Hematopoietic multipotent progenitor cell treated with erythropoietin and hydrocortisone succinate and interleukin-3 and kit ligand, for 15 days (in vitro differentiated cells): ENCODE measurements at regions not wholly inside any gene's neighbourhood (a gene's known extent, or its start where the extent isn't known, plus 50 kb on each side); places are given as distances from the start of the nearest gene placed in this dataset.
"Not testable (repeated sequence)": the region's sequence is repeated elsewhere in the genome, so short reads cannot be mapped to it uniquely, and the experiment has no call there.

Experiments
- DNase-seq: peaks from one replicate; pipeline ENCODE4 v3.0.0-alpha.2; 2015; ENCODE audit warnings: low spot score

DNA sequence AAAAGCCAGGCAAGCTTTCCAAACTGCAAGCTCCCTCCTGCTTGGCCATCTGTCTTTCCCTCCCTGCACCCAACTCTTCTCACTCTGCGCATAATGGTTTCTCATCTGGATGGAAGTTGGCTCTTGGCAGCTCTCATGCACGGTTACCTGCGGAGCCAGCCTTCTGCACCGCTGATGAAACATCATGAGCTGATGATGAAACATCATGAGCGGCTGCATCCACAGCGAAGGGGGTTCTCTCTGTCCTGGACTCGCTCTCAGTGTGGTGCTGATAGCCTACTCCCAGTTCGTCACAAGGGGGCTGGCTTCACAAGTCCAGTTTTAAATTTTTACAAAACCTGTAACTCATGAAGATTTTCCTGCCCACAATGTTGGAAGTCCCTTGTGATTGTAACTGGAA is 457.5 kb downstream of the ACTR3B start:
- no peak for DNase-seq

DNA sequence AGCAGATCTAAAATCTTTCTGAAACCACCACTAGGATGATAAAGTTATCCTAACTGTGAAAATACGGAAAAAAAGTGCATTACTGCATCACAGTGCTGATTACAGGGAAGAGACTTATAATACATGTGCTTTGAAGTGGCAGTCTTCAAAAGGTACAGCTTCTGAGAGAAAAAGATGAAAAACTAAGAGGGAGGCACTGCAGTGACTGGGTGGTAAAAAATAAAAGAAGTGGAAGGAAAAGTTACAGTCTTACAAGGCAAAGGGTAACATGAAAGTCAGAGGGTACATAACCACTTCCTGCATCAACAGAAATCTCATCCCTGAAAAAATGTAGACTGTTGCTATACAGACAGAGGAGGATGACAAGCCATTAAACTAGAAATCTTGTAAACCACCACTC is 465.3 kb downstream of the ACTR3B start:
- no peak for DNase-seq

DNA sequence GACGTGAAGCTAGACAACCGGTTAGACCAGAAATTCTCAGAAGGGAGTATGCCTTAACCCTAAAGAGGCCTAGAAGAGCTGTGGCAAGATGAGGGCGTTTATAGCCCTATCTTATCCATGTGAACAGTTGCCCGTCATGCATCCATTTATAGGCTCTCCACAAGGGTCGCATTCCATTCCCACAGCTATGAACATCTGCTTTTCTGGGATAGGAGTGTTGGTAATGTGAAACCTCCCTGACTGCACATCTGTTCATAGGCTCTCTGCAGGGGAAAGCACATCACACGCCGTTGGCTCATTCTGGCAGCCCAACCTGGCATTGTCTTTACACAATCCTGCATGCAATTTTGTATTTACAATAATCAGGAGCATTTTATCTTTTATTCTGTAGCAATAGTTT is 485.6 kb downstream of the ACTR3B start:
- DNase-seq = not testable (repeated sequence)

DNA sequence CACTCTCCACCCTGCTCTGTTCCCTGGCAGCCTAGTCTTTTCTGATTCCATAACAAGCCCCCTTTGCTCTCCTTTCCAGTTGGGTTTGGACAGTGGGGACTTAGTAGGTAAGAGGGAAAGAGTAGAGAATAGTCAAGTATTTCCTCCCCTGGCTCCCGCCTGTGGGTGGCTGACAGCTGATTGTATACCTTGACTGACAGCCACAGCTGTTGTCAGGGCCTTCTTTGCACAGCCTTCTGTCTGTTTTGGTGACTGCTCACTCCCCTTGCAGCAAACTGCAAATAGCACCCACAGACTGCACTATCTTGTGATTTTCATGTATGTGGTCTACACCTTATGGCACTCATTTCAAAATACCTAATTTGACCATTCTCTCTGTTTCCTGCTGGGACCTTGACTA is 486.3 kb downstream of the ACTR3B start:
- no peak for DNase-seq

DNA sequence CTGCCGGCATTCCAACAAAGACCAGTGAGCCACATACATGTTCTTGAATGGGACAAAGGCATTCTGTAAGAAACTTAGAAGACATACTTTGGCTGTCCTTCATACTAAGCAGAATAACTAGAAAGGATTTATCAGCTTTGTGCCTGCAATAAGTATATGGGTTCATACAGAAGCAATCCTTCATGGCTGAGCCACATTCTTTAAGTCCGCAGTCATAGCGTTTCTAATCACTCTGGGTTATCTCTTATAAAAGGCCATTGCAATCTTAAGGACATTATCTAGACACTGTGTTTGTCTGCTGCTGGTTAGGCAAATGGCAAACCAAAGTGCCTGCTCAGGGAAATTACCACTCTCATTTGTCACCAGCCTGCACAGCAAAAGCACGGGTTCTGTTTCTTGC is 488.4 kb downstream of the ACTR3B start:
- no peak for DNase-seq

DNA sequence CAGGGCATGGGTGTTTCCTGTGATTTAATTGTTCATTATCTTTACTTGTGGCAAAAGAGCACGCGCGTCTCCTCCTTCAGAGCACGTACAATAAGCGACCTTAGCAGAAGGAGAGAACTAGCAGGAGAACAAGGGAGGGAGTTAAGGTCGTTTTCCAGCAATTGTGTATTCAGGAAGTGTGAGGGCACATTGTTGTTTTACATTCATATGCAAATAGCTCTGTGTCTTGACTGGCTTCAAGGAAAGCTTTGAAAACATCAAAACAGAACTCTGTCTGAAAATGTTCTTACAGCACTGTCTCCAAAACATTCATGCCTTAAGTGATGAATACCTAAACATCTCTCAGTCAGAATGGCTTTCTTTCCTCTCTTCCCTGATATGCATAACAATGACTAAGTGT is 499.1 kb downstream of the ACTR3B start:
- no peak for DNase-seq

DNA sequence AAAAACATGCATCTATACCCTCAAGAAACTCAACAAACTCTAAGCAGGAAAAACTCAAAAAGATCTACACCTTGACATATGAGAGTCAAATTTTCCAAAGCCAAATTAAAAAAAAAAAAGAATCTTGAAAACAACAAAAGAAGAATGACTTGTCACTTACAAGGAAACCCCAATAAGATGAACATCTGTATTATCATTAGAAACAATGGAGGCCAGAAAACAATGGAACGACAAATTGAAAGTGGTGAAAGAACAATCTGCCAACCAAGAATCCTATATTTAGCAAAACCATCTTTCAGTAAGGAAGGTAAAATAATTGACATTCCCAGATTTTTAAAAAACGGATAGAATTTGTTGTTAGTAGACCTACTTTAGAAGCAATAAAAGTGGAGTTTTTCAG is 516.8 kb downstream of the ACTR3B start:
- no peak for DNase-seq

DNA sequence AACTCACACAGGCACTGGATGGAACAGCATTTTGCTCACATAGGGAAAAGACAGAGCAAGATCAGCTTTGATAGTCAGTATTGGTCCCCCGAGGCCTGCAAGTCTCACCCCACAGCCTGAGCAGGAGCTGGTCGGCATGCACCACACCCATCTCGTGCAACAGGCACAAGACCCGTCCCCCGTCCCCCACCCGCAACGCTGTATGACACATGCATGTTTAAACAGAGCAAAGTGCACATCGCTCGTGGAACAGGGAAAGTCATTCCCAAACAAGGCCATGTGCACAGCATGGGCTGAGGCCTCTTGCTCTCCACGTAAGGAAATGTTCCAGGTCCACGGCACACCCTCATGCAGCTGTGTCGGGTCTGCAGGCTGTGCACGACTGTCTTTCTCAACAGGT is 527.2 kb downstream of the ACTR3B start:
- no peak for DNase-seq

DNA sequence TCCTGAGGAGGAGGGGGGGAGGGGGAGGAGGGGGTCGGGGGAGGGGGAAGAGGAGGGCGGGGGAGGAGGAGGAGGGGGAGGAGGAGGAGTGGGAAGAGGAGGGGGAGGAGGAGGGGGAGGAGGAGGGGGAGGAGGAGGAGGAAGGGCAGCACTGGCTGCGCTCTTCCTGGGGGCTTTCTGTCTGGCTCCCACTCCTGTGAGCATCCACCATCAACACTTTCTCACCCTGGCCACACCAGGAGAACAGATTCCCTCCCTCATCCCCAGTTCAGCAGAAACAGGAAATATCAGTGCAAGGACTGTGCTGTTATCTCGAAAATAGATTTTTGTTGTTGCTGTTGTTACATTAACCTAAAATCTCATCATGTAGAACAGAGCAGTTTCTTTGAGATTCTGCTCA is 530.5 kb downstream of the ACTR3B start:
- no peak for DNase-seq

DNA sequence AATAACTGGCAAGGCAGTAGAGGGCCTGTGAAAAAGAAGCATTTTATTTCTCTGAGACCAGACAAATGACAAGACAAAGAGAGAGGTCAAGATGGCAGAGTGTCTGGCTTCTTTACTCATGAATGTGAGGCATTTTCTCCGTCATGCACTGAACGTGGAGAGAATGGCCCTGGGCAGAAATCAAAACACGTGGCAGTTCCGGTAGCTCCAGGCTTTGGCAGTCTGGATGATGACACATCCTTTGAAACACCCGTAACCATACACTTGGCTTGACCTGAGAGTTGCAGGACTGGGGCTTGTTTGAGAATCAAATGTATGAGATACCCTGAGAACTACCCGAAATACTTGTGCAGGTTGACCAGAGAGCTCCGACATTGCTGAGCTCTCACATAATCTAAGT is 537.6 kb downstream of the ACTR3B start:
- no peak for DNase-seq

DNA sequence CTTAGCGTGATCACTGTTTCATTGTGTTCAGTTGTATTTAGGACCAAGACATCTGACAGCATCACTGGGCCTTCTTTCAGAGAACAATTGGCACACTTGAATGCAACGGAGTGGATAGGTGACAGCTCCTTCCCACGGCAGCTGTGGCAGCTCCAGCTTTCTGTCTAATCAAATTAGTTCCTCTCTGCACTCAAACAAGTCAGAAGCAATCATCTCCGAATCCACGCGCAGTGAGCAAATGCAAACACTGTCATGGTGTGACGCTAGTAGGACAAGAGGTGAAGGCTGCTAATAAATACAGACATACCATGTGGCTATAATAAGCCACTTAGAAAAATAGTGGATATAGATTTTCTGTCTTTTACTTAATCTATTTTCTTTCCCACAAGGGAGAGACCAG is 542.4 kb downstream of the ACTR3B start:
- DNase-seq = no peak

DNA sequence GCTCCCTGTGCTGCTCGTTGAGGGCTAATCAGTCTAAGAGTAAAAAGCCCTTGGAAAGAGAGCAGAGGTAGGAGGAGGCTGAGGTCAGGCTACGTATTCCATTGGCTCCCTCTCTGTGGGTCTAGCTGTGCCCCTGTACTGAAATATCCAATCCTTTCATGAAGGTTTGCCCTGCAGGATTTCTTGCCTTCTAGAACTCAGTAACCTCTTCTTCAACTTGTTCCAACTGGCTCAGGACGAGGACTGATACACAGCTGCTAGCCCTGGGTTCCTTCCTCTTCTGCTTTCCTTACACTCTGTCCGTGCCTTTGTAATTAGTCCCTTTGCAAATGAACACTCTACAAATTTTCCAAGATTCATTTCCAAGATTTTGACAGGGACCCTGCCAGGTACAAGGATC is 560.5 kb downstream of the ACTR3B start:
- DNase-seq = no peak

DNA sequence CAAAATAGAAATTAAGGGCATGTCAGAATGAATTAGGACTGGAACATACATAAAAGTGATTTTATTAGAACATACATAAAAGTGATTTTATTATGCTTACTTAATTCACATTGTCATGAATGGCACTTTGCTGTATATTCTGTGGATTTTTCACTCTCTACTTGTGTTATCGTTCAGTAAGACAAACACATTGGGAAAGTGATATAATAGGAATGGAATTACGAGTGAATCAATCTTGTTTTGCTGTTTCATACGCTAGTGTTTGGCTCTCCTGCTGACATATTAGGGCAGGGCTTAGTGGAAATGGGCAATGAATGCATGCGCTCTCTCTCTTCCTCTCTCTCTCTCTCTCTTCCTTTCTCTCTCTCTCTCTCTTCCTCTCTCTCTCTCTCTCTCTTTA is 561.1 kb downstream of the ACTR3B start:
- no peak for DNase-seq

DNA sequence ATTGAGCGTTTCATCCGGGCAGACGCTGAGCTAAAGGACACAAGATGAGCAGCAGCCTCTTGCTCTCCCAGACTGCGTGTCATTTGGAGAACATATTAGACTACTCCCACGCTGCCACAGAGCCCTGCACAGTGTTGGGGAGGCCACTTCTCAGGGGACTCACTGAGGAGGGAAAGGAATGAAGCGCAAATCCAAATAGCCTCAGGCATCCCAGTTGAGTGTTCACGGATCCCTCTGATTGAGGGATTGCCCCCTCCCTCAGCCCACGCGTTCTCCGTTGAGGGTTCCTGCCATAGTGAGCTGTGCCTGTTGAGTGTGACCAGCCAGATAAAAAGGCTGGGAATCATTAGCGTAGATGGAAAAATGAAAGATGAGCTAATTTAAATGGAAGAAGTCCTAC is 563.4 kb downstream of the ACTR3B start:
- DNase-seq = no peak

DNA sequence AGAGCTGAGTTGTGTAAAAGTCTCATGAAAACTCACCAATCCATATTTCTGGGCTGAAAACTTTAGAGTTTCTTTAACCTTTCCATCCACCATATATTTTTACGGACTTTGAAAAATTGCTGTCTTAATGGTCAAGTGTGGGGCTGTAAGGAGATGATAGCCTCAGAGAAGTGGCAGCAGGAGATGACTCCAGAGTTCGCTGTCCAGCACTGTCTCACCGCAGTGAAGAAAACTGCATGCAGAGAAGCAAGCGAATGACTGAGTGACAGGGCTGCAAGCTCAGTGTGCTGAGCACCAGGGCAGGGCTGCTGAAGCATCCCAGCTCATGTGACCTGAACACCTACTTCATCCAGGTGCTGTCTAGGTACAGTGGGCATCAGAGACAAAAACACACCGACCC is 564.5 kb downstream of the ACTR3B start:
- DNase-seq = no peak

DNA sequence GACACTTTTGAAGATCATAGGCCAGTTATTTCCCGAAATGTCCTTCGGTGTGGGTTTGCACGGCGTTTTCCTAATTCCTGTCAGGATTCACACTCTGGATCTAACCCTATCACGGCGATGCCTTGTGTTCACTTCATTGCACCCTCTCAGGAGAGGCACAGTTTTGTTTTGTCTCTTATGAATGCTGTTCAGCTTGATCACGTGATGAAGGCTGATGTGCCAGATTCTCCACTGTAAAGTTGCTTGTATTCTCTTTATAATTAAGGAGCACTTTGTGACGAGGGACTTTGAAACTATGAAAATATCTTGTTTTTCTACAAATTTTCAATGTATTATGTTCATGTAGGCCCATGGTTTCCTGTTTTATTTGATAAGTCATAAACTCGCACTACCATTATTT is 568.1 kb downstream of the ACTR3B start:
- DNase-seq = no peak

DNA sequence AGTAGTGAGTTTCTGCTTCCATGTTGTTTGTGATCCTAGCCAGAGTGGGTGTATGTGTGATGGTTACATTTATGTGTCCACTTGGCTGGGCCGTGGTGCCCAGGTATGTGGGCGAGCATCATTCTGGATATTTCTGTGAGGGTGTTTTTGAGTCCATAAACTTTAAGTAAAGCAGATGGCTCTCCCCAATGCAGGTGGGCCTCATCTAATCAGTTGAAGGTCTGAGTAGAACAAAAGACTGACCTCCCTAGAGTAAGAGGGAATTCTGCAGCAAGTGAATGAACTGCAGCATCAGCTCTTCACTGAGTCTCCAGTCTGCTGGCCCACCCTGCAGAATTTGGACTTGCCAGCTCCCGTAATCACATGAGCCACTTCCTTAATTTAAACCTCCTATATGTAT is 571.9 kb downstream of the ACTR3B start:
- DNase-seq = no peak

DNA sequence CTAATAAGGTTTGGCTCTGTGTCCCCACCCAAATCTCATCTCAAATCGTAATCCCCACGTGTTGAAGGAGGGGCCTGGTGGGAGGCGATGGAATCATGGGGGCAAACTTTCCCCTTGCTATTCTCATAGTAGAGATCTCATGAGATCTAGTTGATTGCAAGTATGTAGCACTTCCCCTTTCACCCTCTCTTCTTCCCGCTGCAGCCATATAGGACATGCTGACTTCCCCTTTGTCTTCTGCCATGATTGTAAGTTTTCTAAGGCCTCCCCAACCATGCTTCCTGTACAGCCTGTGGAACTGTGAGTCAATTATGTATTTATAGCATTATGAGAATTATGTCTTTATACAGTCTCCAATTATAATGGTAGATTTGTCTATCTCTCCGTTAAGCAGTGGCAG is 594.5 kb downstream of the ACTR3B start:
- DNase-seq = no peak

DNA sequence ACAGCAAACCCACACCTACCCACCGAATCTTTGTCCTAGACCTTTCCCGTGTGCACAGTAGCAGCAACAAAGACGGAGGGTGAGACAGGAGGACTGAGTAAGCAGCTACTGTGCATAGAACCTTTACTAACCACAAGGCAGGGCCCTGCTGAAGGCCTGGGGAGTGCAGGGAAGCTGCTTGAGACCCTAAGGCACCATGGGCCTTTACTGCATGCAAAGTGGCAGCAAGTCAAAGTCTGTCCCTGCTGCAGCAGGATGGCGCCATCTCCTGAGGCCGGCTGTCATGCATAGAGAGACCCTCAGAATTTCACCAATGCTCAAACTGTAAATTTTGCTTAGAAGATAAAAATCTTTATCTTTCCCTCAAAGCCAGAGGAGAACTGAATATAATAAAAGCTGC is 610.5 kb downstream of the ACTR3B start:
- DNase-seq = no peak

DNA sequence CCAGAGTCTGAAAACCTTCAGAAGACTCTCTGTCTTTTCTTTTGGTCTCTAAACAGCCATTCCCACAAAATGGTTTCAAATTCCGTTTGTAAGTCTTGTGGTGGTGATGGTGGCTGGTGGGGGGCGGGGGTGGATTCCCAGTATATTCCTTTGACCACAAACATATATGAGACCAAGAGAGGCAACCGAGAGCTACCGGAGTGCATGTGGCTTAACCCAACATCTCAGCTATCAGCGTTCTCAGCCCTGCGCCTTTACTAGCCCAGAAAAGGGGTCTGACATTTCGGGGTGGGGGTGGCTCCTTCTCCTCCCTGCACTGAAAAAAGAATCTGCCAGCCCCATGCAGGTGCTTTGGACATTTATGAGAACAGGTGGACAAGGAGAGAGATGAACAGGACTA is 621.1 kb downstream of the ACTR3B start:
- no peak for DNase-seq

DNA sequence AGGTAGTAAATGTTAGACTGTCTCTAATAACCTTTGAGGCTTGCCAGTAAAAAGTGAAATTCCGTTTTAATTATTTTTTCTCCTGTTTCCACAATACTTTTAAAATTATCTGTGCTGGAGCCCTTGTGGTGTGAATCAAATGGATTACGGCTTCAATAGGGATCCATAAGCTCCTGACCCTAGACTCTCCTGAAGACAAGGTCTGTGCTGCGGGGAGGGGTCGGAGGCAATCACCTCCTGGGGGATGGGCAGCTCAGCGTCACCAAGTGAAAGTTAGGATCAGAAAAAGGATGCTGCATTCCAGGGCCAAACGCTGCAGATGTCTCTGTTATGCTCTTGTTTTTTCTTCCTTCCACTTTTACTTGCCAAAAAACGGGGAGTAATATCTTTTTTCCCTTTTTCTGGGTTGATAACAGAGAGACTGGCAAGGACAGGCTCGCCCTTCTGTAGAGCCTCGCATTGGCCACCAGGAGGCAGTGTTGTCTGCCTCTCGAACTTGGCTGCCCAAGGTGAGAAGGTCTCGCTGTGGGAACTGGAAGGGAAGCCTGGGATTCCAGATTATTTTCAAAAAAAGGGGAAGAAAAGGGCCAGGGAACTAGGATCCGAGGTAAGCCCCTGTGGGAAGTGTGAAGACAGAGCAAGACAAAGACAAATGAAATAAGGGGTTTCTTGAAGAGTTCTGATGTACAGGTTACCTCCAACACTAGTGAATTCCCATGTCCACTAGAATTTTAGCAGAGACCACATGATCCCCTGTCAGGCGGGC is 621.9 kb downstream of the ACTR3B start:
- peak; percentile 3 for DNase-seq

DNA sequence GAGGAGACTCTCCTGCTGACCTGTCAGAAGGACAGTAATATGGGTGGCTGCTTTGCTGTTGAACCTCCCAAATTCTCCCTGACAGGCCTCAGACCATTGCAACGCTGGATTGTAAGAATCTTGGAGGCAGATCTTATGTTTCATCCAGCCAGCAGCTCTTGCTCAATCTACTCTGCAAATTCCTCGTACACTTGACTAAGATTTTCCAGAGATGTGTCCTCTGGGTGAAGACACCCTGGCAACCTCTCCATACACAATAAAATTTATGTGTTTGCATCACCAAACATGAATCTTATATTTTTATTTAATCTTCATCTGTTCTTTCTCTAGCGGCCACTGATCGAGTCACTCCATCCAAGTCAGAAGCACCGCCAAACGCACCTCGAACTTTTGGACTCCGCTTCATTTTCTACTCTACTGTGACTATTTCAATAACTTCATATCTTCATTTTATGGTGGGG is 623.1 kb downstream of the ACTR3B start:
- no peak for DNase-seq

DNA sequence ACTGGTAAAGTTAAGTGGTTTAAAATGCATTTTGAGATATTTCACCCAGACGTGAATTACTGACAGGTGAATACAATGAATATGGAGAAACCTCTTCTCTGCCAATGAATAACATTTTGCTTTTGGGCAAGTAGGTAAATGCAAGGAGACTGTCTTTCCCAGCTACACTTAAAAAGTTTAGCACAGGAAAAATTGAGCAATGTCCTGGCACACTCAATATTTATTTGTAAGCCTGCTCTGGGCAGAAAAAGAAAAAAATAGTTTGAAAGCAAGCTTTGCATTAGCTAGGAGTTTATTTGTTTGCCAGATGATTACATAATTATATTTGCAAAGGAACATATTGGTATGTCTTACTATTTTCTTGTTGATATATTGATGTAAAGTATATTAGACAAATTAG is 624.2 kb downstream of the ACTR3B start:
- no peak for DNase-seq

DNA sequence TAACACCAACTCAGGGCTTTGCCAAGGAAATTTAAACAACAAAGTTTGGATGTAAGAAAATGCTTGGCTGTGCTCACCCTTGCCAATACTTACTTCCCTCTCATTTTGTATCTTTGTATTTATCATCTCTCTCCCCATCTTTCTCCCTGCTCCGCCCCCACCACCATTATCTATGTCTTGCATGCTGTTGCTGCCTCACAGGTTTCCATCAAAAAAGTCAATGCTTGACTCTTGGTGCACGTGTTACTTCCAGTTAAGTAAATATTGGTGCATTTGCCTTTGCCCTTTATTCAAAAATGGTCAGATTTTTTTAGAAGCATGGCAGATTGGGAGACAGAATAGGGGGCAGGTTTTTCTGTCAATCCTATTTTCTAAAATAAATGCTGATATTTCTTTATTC is 626.0 kb downstream of the ACTR3B start:
- no peak for DNase-seq

DNA sequence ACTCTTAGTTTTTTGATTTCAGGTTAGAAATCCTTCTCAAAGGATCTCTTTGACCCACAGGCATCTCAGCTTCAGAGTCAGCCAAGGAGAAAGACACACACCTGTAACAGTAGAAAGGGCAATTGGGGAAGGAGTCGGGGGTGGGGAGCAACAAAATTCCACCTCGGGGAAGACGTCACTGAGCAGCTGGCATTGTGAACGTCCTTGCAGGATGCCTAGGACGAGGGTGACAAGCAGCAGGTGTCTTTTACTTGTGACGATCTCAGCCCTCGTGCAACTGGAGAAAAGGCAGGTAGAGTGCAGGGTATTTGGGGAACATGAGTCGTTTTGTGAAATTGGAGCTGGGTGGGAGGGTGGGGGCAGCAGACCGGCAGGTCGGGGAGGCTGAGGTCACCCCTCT is 627.0 kb downstream of the ACTR3B start:
- no peak for DNase-seq
